Endothelial cell of umbilical vein (primary cell): ENCODE measurements at regions not wholly inside any gene's neighbourhood (a gene's known extent, or its start where the extent isn't known, plus 50 kb on each side); places are given as distances from the start of the nearest gene placed in this dataset.

Experiments
- POLR2A ChIP-seq: IDR thresholded peaks from 2 replicates; pipeline ENCODE4 v1.6.1; 2012; ENCODE audit warnings: low read depth, mild to moderate bottlenecking, control low read depth, low read length
- POLR2AphosphoS5 ChIP-seq: IDR thresholded peaks from 2 replicates; pipeline ENCODE4 v1.6.1; 2012; ENCODE audit warnings: low read depth, mild to moderate bottlenecking, control low read depth, low read length, moderate library complexity; ENCODE audit not compliant: insufficient read depth
- TF ChIP-seq, protein P1 (sequence below), 2 donors: IDR thresholded peaks; 1 replicate in 1 of 2; 2 replicates in 1 of 2; pipeline ENCODE4 v1.5.1; 2011; ENCODE audit warnings: low read length in 2 of 2, mild to moderate bottlenecking in 2 of 2, moderate library complexity in 2 of 2, control low read depth in 1 of 2, inconsistent platforms in 1 of 2, low read depth in 1 of 2; ENCODE audit not compliant: insufficient read depth in 1 of 2; ENCODE audit errors: extremely low read depth in 1 of 2

DNA sequence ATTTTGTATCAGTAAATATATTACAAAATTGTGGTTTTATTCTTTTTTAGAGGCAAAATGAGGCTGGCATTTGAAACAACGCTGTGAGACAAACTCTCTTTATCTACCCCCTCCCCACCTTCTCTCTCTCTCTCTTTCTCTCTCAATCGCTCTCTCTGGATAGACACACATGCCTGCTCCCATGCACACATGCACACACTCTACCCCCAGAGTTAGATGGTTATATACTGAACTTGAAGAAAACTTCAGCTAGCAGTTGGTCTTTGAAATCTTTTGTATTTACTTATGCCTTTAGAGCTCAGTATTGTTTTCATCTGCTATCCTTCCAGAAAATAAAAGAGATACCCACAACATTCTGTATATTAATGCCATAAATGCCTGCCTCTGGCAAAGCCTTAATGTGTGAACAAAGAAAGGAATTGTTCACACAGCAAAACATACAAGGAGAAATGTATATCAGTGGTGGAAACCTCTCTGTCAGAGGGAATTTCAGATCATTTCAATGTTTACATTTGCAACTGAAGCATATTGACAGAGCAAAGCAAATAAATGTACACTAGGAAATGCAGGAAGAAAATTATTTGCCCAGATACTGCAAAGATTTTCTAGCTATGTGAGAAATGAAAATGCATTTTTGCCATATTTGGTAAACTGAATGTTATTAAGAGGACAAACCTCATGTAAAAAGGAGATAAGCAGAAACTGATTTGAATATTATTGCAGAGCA is 217.0 kb upstream of the UBE2E3 start:
- TF ChIP-seq, protein P1, sequence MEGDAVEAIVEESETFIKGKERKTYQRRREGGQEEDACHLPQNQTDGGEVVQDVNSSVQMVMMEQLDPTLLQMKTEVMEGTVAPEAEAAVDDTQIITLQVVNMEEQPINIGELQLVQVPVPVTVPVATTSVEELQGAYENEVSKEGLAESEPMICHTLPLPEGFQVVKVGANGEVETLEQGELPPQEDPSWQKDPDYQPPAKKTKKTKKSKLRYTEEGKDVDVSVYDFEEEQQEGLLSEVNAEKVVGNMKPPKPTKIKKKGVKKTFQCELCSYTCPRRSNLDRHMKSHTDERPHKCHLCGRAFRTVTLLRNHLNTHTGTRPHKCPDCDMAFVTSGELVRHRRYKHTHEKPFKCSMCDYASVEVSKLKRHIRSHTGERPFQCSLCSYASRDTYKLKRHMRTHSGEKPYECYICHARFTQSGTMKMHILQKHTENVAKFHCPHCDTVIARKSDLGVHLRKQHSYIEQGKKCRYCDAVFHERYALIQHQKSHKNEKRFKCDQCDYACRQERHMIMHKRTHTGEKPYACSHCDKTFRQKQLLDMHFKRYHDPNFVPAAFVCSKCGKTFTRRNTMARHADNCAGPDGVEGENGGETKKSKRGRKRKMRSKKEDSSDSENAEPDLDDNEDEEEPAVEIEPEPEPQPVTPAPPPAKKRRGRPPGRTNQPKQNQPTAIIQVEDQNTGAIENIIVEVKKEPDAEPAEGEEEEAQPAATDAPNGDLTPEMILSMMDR (IDR thresholded peaks at IDR 0.05; ENCODE audit: extremely low read depth in 1 of 2, insufficient read depth in 1 of 2, low read depth in 1 of 2, low read length in 2 of 2), result no peak
- no peak for TF ChIP-seq POLR2A
- TF ChIP-seq POLR2AphosphoS5, result no peak
